Activated CD4-positive, alpha-beta T cell treated with anti-CD3 and anti-CD28 coated beads, Interleukin-2, Interleukin-6, amounts not matched to agents 100 ng/mL and 50 ng/mL, durations not matched to agents 16 hours and 8 hours (primary cell): ENCODE measurements at regions not wholly inside any gene's neighbourhood (a gene's known extent, or its start where the extent isn't known, plus 50 kb on each side); places are given as distances from the start of the nearest gene placed in this dataset.
"Not testable (repeated sequence)": the region's sequence is repeated elsewhere in the genome, so short reads cannot be mapped to it uniquely, and the experiment has no call there.

Experiments
- DNase-seq: peaks from one replicate; pipeline ENCODE4 v3.0.0-alpha.2; 2020

- DNase-seq = no peak
Measured at GRCh38 chr6:10101551-10102252, 313.2 kb downstream of the TFAP2A start.

DNA sequence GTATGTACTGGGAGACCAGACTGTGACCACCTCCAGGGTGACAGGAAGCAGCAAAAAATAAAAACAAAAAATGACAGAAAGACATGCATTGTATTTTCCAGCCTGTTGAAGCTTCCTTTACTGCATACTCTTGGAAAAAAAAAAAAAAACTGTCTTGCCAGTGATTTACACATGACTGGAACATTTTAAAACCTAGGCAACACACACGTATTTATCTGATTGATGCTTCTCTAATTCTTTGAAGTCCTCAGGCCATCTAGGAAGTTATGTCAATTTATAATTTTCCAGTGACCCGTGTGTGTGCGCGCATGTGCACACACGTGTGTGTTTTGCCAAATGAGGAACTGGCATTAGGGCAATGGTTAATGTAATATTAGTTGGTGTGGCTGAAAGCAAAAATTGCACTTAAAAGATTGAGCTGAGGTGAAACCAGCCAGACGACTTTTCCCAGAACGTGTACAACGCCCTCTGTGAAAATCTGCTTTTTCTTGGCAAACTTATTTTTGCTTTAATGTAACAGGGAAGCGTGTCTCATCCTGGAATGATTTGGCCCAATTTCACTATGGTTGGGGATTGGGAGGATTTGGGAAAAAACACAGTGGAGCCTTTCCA, 315.2 kb downstream of the TFAP2A start:
- DNase-seq = no peak

DNA sequence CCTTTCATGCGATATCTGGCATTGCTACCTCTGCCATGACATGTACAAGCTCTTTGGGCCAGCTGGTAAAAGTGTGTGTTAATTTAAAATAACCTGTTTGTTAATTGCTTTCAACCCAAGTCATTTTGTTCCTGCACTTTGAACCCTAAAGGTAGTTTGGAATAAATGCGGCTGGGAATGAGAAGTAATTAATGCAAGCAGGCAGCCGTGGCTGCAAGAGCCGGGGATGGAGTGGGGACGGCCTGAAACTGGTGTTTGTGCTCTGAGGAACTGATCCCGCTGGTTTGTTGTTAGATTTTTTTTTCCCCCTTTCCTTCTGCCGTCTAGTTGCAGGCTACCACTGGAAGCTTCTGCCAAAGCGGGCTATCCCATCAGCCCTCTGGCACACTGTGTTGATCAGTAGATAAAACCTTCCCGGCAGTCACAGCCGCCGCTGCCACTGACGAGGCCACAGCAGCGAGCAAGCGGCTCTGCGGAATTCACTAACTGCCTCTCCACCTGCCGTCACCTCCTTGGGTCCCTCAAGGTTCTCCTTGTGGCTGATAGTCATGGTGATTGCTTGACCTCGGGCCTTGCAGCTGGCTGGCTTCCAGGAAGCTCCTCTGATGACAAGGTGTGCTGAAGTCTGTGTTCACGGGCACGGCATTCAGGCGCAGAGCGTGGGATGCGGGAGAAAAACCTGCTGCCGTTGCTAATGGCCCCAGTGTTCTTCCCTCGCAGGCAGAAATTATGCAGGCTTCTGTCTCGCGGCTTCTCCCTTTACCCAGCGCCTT, 315.9 kb downstream of the TFAP2A start:
- no peak for DNase-seq

DNA sequence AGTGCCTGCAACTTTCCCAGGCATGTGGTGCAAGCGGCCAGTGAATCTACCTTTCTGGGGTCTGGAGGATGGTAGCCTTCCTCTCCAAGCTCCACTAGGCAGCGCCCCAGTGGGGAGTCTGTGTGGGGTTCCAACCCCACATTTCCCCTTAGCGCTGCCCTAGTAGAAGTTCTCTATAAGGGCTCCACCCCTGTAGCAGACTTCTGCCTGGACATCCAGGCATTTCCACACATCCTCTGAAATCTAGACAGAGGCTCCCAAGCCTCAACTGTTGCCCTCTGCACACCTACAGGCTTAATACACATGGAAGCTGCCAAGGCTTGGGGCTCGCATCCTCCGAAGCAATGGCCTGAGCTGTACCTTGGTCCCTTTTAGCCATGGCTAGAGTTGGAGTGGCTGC, 321.6 kb downstream of the TFAP2A start:
- DNase-seq = no peak

GRCh38 chr6:10084111-10084986, 330.5 kb downstream of the TFAP2A start:
- DNase-seq = no peak

DNA sequence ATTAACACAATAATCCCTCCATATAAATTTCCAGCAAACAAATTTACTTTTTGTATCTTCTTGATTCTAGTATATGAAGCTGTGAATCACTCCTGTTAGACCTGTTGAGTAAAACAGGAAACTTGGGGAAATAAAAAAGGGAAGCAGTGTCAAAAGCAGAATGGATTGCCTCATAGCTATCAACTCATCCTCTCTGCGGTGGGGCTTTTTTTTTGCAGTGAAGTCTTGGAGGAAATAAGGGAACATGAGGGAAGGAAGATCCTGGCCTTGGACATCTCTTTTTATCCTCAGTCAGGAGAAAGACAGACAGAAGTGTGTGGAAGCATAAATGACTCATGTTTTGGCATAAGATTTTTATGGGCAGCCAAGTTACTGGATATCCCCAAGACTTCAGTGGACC, 332.5 kb downstream of the TFAP2A start:
- DNase-seq = no peak

DNA sequence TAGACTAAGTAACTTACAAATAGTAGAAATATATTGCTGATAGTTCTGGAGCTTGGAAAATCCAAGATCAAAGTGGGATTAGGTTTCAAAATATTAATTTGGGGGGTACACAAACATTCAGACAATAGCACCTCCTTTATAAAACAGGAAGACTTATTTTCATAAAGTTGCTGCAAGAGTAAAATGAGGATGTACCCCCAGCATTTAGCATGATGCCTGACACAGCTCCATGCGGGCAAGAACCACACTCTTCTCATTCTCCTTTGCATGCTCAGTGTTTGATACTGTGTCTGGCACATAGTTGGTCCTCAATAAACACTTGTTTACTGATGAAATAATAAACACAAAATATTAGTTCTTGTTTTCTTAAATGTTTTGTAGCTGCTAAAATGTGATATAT, 332.9 kb downstream of the TFAP2A start:
- DNase-seq = no peak

GRCh38 chr6:10081075-10081474, 333.8 kb downstream of the TFAP2A start:
- DNase-seq = no peak

GRCh38 chr6:10080561-10080960, 334.3 kb downstream of the TFAP2A start:
- no peak for DNase-seq

- no peak for DNase-seq
Measured at GRCh38 chr6:10078581-10078980, 336.3 kb downstream of the TFAP2A start.

GRCh38 chr6:10074726-10075125, 340.1 kb downstream of the TFAP2A start:
- not testable (repeated sequence) for DNase-seq

DNA sequence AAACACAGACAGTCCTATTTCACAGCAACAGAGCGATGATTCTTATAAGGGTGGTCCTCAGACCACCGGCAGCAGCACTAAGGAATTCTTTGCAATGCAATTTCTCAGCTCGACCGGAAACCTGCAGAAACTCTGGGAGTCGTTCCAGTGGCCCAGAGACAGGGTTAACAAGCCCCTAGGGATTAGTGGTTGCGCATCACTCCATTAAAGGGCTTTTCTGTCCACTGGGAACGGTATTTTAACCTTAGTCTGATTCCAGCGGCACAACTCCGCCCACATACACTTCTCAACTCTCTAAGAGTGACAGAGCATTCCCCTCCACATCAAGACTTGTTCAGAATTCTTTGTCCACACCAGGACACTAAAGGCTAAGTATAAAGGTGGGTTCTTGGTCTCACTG, 341.5 kb downstream of the TFAP2A start:
- no peak for DNase-seq

- DNase-seq = no peak
Measured at GRCh38 chr6:10071631-10072220, 343.1 kb downstream of the TFAP2A start.

GRCh38 chr6:10060004-10060403, 354.9 kb downstream of the TFAP2A start:
- no peak for DNase-seq

GRCh38 chr6:10054672-10055071, 360.2 kb downstream of the TFAP2A start:
- no peak for DNase-seq

- DNase-seq = no peak
Measured at GRCh38 chr6:10051283-10051682, 363.6 kb downstream of the TFAP2A start.

- no peak for DNase-seq
Measured at GRCh38 chr6:10048370-10049297, 366.2 kb downstream of the TFAP2A start.

DNA sequence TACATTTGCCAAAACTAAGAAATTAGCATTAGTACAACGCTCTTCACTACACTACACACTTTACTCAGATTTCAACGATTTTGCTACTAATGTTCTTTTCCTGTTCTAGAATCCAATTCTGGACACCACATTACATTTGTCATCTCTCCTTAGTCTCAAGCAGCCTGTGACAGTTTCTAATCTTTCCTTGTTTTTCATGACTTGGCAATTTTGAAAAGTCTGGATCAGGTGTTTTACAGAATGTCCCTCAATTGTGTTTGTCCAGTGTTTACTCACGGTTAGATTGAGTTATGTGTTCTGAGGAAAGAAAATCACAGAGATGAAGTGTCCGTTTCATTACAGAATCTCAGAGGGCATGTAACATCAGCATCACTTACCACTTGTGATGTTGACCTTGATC, 372.6 kb downstream of the TFAP2A start:
- DNase-seq = no peak

GRCh38 chr6:10033223-10033829, 381.5 kb downstream of the TFAP2A start:
- no peak for DNase-seq

GRCh38 chr6:10031617-10032016, 383.3 kb downstream of the TFAP2A start:
- no peak for DNase-seq

DNA sequence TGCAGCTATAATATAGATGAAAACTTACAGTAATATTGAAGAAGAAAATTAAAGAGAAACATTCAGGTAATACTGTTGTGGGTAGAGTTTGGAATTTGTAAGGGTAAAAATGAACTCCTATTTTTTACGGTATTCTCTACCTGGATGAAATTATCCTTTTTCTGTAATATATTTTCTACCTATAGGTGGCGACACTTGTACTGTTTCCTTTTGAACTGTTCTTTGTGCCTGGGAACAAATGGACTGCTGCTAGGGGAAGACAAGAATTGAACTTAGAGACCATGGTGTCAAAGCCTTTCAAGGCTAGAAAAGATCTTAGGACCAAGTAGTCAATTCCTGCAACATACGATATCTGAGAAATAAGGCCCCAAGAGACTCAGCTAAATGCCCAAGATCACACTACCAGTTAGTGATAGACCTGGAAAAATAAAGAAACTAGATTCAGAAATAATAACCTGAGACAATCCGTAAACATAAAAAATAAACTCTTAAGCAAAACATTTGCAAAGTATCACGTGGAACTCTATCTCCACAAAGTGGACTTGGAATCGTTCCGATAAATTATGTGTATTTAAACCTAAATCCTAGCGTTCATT, 383.8 kb downstream of the TFAP2A start:
- peak; percentile 36 for DNase-seq
